IMR-90 (cell line): ENCODE measurements at regions not wholly inside any gene's neighbourhood (a gene's known extent, or its start where the extent isn't known, plus 50 kb on each side); places are given as distances from the start of the nearest gene placed in this dataset.

Experiments used
- ATAC-seq: fragments of 200-7000 bp; cut with Tn5 transposase; 2 replicates; pipeline ENCODE4 v1.9.1; 2020; ENCODE audit warnings: low read depth, mild to moderate bottlenecking, moderate library complexity
- BruUV-seq: library from RNA; stranded (reverse); fragments of 400-500 nt; replicated peaks from 2 replicates; lab custom pipeline; 2021; lab: Mats Ljungman, UMichigan
- CTCF ChIA-PET: fragments of 300-600 bp; formaldehyde crosslinking; extraction: SDS; loops from one replicate; lab custom pipeline; 2021; ENCODE audit warnings: antibody characterized with exemption; lab: Yijun Ruan, JAX
- POLR2A ChIA-PET: fragments of 300-600 bp; sonication (Branson Sonifier 250); formaldehyde crosslinking; loops from one replicate; lab custom pipeline; 2022; ENCODE audit warnings: antibody characterized with exemption; ENCODE audit not compliant: unreplicated experiment; lab: Charles Lee
- DNase-seq: peaks from one replicate; pipeline ENCODE4 v3.0.0; 2013
- H2AFZ ChIP-seq: replicated peaks from 2 replicates; pipeline ENCODE3; 2013; ENCODE audit warnings: low read length, mild to moderate bottlenecking; ENCODE audit not compliant: poor library complexity
- H2AK5ac ChIP-seq: 2 replicates; pipeline ENCODE4 v1.6.1; 2013; ENCODE audit warnings: low read depth, low read length, inconsistent platforms
- H2AK9ac ChIP-seq: replicated peaks from 2 replicates; pipeline ENCODE3; 2013; ENCODE audit warnings: mild to moderate bottlenecking, low read depth, low read length, moderate library complexity; ENCODE audit not compliant: poor library complexity
- H2BK120ac ChIP-seq: 2 replicates; pipeline ENCODE4 v1.6.1; 2013; ENCODE audit warnings: low read depth, low read length, inconsistent platforms
- H2BK15ac ChIP-seq: 3 replicates; pipeline ENCODE4 v1.6.1; 2013; ENCODE audit warnings: low read depth, low read length, inconsistent platforms
- H2BK20ac ChIP-seq: 2 replicates; pipeline ENCODE4 v1.6.1; 2013; ENCODE audit warnings: low read depth, mild to moderate bottlenecking, inconsistent platforms, low read length, moderate library complexity
- H2BK5ac ChIP-seq: 2 replicates; pipeline ENCODE4 v1.6.1; 2013; ENCODE audit warnings: mild to moderate bottlenecking, low read depth, low read length, inconsistent platforms; ENCODE audit not compliant: poor library complexity, severe bottlenecking
- H3K14ac ChIP-seq: replicated peaks from 2 replicates; pipeline ENCODE4 v1.6.1; 2013; ENCODE audit warnings: low read depth, low read length, inconsistent platforms
- H3K18ac ChIP-seq: 2 replicates; pipeline ENCODE4 v1.6.1; 2013; ENCODE audit warnings: low read depth, low read length, control low read depth
- H3K23ac ChIP-seq: 2 replicates; pipeline ENCODE4 v1.6.1; 2013; ENCODE audit warnings: low read depth, low read length, inconsistent platforms
- H3K27ac ChIP-seq: 2 replicates; pipeline ENCODE4 v1.5.1; 2013; ENCODE audit warnings: mild to moderate bottlenecking, control low read depth, low read length; ENCODE audit not compliant: insufficient read depth
- H3K27me3 ChIP-seq: 2 replicates; pipeline ENCODE4 v1.6.1; 2013; ENCODE audit warnings: low read length; ENCODE audit not compliant: control insufficient read depth, insufficient read depth
- H3K36me3 ChIP-seq: 2 replicates; pipeline ENCODE4 v1.6.1; 2013; ENCODE audit warnings: low read length, mixed read lengths; ENCODE audit not compliant: control insufficient read depth, insufficient read depth
- H3K4ac ChIP-seq: 2 replicates; pipeline ENCODE4 v1.6.1; 2013; ENCODE audit warnings: low read depth, low read length, inconsistent platforms
- H3K4me1 ChIP-seq: 2 replicates; pipeline ENCODE4 v1.6.1; 2013; ENCODE audit warnings: low read length, mixed read lengths; ENCODE audit not compliant: control insufficient read depth, insufficient read depth
- H3K4me2 ChIP-seq: 2 replicates; pipeline ENCODE4 v1.6.1; 2013; ENCODE audit warnings: low read depth, mild to moderate bottlenecking, control low read depth, low read length, moderate library complexity
- H3K4me3 ChIP-seq: 2 replicates; pipeline ENCODE4 v1.5.1; 2013; ENCODE audit warnings: low read depth, mild to moderate bottlenecking, control low read depth, low read length, moderate library complexity; ENCODE audit not compliant: insufficient read depth
- H3K56ac ChIP-seq: 2 replicates; pipeline ENCODE4 v1.6.1; 2013; ENCODE audit warnings: low read length, inconsistent platforms; ENCODE audit not compliant: insufficient read depth; ENCODE audit errors: extremely low read depth
- H3K79me1 ChIP-seq, 2 experiments: 2 replicates each; pipeline ENCODE4 v1.6.1; 2013; ENCODE audit warnings: low read length in 2 of 2, inconsistent platforms in 1 of 2, low read depth in 1 of 2
- H3K9ac ChIP-seq: 2 replicates; pipeline ENCODE4 v1.6.1; 2013; ENCODE audit warnings: low read depth, low read length, control low read depth
- H3K9me1 ChIP-seq: 2 replicates; pipeline ENCODE4 v1.6.1; 2013; ENCODE audit warnings: low read length, inconsistent platforms; ENCODE audit not compliant: insufficient read depth
- H3K9me3 ChIP-seq: 2 replicates; pipeline ENCODE4 v1.6.1; 2013; ENCODE audit warnings: low read length; ENCODE audit not compliant: control insufficient read depth, insufficient read depth
- H4K20me1 ChIP-seq: 2 replicates; pipeline ENCODE4 v1.6.1; 2013; ENCODE audit warnings: low read length, inconsistent platforms; ENCODE audit not compliant: insufficient read depth
- H4K5ac ChIP-seq: 2 replicates; pipeline ENCODE4 v1.6.1; 2013; ENCODE audit warnings: mild to moderate bottlenecking, low read depth, low read length, control low read depth
- H4K8ac ChIP-seq, 2 experiments: 2 replicates each; pipeline ENCODE4 v1.6.1; 2013; ENCODE audit warnings: low read depth in 2 of 2, low read length in 2 of 2, control low read depth in 1 of 2, inconsistent platforms in 1 of 2
- H4K91ac ChIP-seq: 2 replicates; pipeline ENCODE4 v1.6.1; 2013; ENCODE audit warnings: low read depth, low read length, inconsistent platforms; ENCODE audit not compliant: insufficient read depth
- BHLHE40 ChIP-seq: fragments of 150-350 bp; IDR thresholded peaks from 2 replicates; pipeline ENCODE4 v1.6.1; 2016; ENCODE audit warnings: mild to moderate bottlenecking, low read depth, low read length
- CEBPB ChIP-seq: IDR thresholded peaks from 2 replicates; pipeline ENCODE4 v1.6.1; 2012; ENCODE audit warnings: low read depth, low read length, improper control_type of control experiment
- CHD1 ChIP-seq: IDR thresholded peaks from 2 replicates; pipeline ENCODE4 v1.6.1; 2012; ENCODE audit warnings: low read depth, low read length, improper control_type of control experiment
- CTCF ChIP-seq: conservative IDR thresholded peaks from 2 replicates; pipeline ENCODE4 v1.5.1; 2012; ENCODE audit warnings: mild to moderate bottlenecking, low read depth, low read length, improper control_type of control experiment
- ELK1 ChIP-seq: fragments of 150-350 bp; IDR thresholded peaks from 2 replicates; pipeline ENCODE4 v1.6.1; 2016; ENCODE audit warnings: low read depth, mild to moderate bottlenecking, low read length, moderate library complexity, borderline replicate concordance
- FOS ChIP-seq: fragments of 150-350 bp; IDR thresholded peaks from 2 replicates; pipeline ENCODE4 v1.6.1; 2016; ENCODE audit warnings: low read depth, low read length
- MAFK ChIP-seq: IDR thresholded peaks from 2 replicates; pipeline ENCODE4 v1.6.1; 2012; ENCODE audit warnings: low read depth, low read length, improper control_type of control experiment
- MAZ ChIP-seq: IDR thresholded peaks from 2 replicates; pipeline ENCODE4 v1.6.1; 2012; ENCODE audit warnings: low read depth, mild to moderate bottlenecking, low read length, improper control_type of control experiment, moderate library complexity, borderline replicate concordance
- MXI1 ChIP-seq: IDR thresholded peaks from 2 replicates; pipeline ENCODE4 v1.6.1; 2012; ENCODE audit warnings: low read depth, mild to moderate bottlenecking, low read length, moderate library complexity, borderline replicate concordance
- NFE2L2 ChIP-seq: fragments of 150-350 bp; IDR thresholded peaks from 2 replicates; pipeline ENCODE4 v1.6.1; 2016; ENCODE audit warnings: low read depth, mild to moderate bottlenecking, low read length
- POLR2A ChIP-seq: IDR thresholded peaks from 2 replicates; pipeline ENCODE4 v1.6.1; 2012; ENCODE audit warnings: mild to moderate bottlenecking, low read depth, low read length
- RAD21 ChIP-seq: IDR thresholded peaks from 2 replicates; pipeline ENCODE4 v1.6.1; 2012; ENCODE audit warnings: low read length, improper control_type of control experiment
- RCOR1 ChIP-seq: IDR thresholded peaks from 2 replicates; pipeline ENCODE4 v1.6.1; 2012; ENCODE audit warnings: mild to moderate bottlenecking, low read length, improper control_type of control experiment; ENCODE audit not compliant: insufficient replicate concordance
- RFX5 ChIP-seq: IDR thresholded peaks from 2 replicates; pipeline ENCODE4 v1.8.0; 2012; ENCODE audit warnings: low read depth, mild to moderate bottlenecking, low read length, moderate library complexity
- SMC3 ChIP-seq: fragments of 150-350 bp; IDR thresholded peaks from 2 replicates; pipeline ENCODE4 v1.6.1; 2016; ENCODE audit warnings: low read depth, mild to moderate bottlenecking, antibody characterized with exemption, low read length, moderate library complexity
- USF2 ChIP-seq: fragments of 150-350 bp; IDR thresholded peaks from 2 replicates; pipeline ENCODE4 v1.6.1; 2017; ENCODE audit warnings: mild to moderate bottlenecking, antibody characterized with exemption, low read length, low read depth
- WGBS, 2 experiments: methylation state at CpG; one replicate each; pipeline versions ENCODE4 v1.1.5 to v1.1.7; 2013; ENCODE audit warnings: missing lambda C conversion rate in 2 of 2; ENCODE audit not compliant: insufficient read length in 1 of 2; ENCODE audit errors: extremely low coverage in 2 of 2; 5-methylcytosine and 5-hydroxymethylcytosine counted together
- dilution Hi-C: fragments of 300-500 bp; cut with HindIII; formaldehyde crosslinking; loops from one replicate; pipeline ENCODE4 v1.14.3; 2018; ENCODE audit warnings: low sequenced_read_pairs; ENCODE audit not compliant: unreplicated experiment
- in situ Hi-C: fragments of 300-500 bp; cut with MboI; formaldehyde crosslinking; loops from 3 replicates; pipeline ENCODE4 v1.14.3; 2019; ENCODE audit warnings: low sequenced_read_pairs, inconsistent platforms, mixed read lengths
- intact Hi-C: fragments of 100-400 bp; cut with micrococcal nuclease; formaldehyde crosslinking; loops from 2 replicates; pipeline ENCODE4 v1.10.0; 2022

- no peak overlapping the region for H4K8ac ChIP-seq
- no peak overlapping the region for H4K91ac ChIP-seq
- no peak overlapping the region for H2BK15ac ChIP-seq
- H3K4me1 ChIP-seq: peaks cover 5% of the 10 kb centered on the region; the same call in 1 of the 2 replicates
- no peaks in the 10 kb centered on the region for H3K79me1 ChIP-seq
- in situ Hi-C loops: no loop called here
- no peak overlapping the region for H2BK5ac ChIP-seq
- no peak overlapping the region for H2BK120ac ChIP-seq
- no peaks in the 10 kb centered on the region for H3K36me3 ChIP-seq
- dilution Hi-C loops: no loop called here
- peaks cover 11% of the 10 kb centered on the region for H3K27me3 ChIP-seq
- H3K9ac ChIP-seq: no peak overlapping the region
- POLR2A ChIA-PET: no interaction called here
- WGBS, 2 experiments: no CpG with 5 or more reads among the region's 2 CpGs
- no TSS peak for BruUV-seq
- no peaks in the 10 kb centered on the region for H4K20me1 ChIP-seq
- no peak overlapping the region for H2AK5ac ChIP-seq
- H3K4me3 ChIP-seq: no peak overlapping the region
- no peak overlapping the region for H3K27ac ChIP-seq
- no peak overlapping the region for H3K18ac ChIP-seq
- intact Hi-C loops: loop anchor here (10.0 kb wide), 1 partner anchor 135 kb away; no protein-coding TSS in a partner anchor
- no peaks in the 10 kb centered on the region for H3K9me3 ChIP-seq
- CTCF ChIA-PET: interaction anchor here (0.6 kb wide), 1 partner anchor 808 kb away, joined by 3 read pairs; no protein-coding TSS in a partner anchor
- H3K9me1 ChIP-seq: peaks cover 2% of the 10 kb centered on the region; the same call in 1 of the 2 replicates
- H3K4ac ChIP-seq: no peak overlapping the region
- no peak overlapping the region for H3K4me2 ChIP-seq
- no peak for DNase-seq
- H2AK9ac ChIP-seq: no peak overlapping the region
- no peak overlapping the region for H2AFZ ChIP-seq
- H3K23ac ChIP-seq: no peak overlapping the region
- TF ChIP-seq RFX5 (no peak), USF2 (no peak), CHD1 (no peak), BHLHE40 (no peak), RAD21 (no peak), CTCF (no peak), ELK1 (no peak), FOS (no peak), MAZ (no peak), SMC3 (no peak), CEBPB (no peak), RCOR1 (no peak), MAFK (no peak), POLR2A (no peak), MXI1 (no peak), NFE2L2 (no peak)
- H3K14ac ChIP-seq: no peak overlapping the region
- no peak for ATAC-seq
- no peak overlapping the region for H3K56ac ChIP-seq
- H2BK20ac ChIP-seq: no peak overlapping the region
- H4K5ac ChIP-seq: no peak overlapping the region
Measured at GRCh38 chr9:99360026-99360425, 137.9 kb downstream of the SEC61B start.
